ENCODE measurements at regions not wholly inside any gene's neighbourhood (a gene's known extent, or its start where the extent isn't known, plus 50 kb on each side); places are given as distances from the start of the nearest gene placed in this dataset.

DNA sequence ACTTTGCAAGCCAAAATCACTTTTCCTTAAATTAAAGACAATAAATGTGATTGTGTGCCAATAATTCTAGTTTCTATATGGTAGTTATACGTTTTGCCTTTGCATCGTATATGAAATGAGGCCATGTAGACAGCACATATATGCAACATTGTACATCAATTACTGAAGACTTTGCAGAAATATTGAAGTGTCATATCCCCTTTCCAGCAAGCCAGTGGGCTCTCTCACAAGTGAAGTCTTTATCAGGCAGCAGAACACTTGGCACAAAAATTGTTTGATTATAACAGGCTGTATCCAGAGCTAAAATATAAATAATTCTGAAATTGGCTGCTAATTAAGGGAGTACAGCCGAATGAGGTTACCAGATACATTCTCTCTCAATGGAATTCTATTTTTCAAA is 588.6 kb upstream of the SEMA3D start:
- no peak overlapping the region for H3K4me3 ChIP-seq (ENCODE audit: low read depth in 1 of 2, low read length in 2 of 2)
- ATAC-seq (ENCODE audit: insufficient read depth, low read depth), result no peak
- H4K20me1 ChIP-seq (ENCODE audit: insufficient read depth, low read length), result no peaks in the 10 kb centered on the region
- H3K36me3 ChIP-seq (ENCODE audit: insufficient read depth, low read length), result no peaks in the 10 kb centered on the region
- no peaks in the 10 kb centered on the region for H3K9me3 ChIP-seq (ENCODE audit: insufficient read depth, low read length, severe bottlenecking)
- TF ChIP-seq EZH2 (IDR thresholded peaks at IDR 0.05; ENCODE audit: borderline replicate concordance, low read depth, low read length, severe bottlenecking), result no peak
- TF ChIP-seq, protein P1, sequence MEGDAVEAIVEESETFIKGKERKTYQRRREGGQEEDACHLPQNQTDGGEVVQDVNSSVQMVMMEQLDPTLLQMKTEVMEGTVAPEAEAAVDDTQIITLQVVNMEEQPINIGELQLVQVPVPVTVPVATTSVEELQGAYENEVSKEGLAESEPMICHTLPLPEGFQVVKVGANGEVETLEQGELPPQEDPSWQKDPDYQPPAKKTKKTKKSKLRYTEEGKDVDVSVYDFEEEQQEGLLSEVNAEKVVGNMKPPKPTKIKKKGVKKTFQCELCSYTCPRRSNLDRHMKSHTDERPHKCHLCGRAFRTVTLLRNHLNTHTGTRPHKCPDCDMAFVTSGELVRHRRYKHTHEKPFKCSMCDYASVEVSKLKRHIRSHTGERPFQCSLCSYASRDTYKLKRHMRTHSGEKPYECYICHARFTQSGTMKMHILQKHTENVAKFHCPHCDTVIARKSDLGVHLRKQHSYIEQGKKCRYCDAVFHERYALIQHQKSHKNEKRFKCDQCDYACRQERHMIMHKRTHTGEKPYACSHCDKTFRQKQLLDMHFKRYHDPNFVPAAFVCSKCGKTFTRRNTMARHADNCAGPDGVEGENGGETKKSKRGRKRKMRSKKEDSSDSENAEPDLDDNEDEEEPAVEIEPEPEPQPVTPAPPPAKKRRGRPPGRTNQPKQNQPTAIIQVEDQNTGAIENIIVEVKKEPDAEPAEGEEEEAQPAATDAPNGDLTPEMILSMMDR (IDR thresholded peaks at IDR 0.05; ENCODE audit: borderline replicate concordance, extremely low read depth, low read length, poor library complexity, severe bottlenecking), result no peak
- H3K27ac ChIP-seq (ENCODE audit: low read length), result no peak overlapping the region
- no peaks in the 10 kb centered on the region for H3K4me1 ChIP-seq (ENCODE audit: insufficient read depth, low read length)
- H2AFZ ChIP-seq (ENCODE audit: low read depth, low read length), result no peak overlapping the region
- no peaks in the 10 kb centered on the region for H3K79me2 ChIP-seq (ENCODE audit: insufficient read depth, low read length)
- no peak overlapping the region for H3K9ac ChIP-seq (ENCODE audit: low read depth, low read length)
- H3K27me3 ChIP-seq (ENCODE audit: insufficient read depth, low read length, poor library complexity), result no peaks in the 10 kb centered on the region
- H3K4me2 ChIP-seq (ENCODE audit: insufficient read depth, low read length), result no peak overlapping the region
- no peak for DNase-seq

DNA sequence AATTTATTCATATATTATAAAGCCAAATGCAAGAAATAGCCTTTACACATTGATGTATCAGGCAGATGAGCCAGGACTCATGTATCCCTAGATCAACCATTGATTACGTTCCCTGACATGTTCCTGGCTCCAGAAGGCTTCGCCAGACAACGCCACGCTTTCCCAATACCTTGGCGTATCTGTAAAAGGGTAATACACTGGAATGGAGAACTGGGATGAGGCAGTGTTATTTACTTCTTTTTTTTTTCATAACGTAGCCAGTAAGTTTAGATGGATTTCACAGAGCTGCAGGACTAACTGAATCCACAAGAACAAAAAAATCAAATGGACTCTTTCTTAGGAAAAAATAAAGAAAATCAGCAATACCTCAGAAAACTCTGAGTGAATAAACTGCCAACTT is 588.1 kb upstream of the SEMA3D start:
- Histone ChIP-seq H4K20me1 (ENCODE audit: insufficient read depth, low read length) (no peaks in the 10 kb centered on the region), H2AFZ (ENCODE audit: low read depth, low read length) (no peak overlapping the region), H3K4me1 (ENCODE audit: insufficient read depth, low read length) (no peaks in the 10 kb centered on the region)

DNA sequence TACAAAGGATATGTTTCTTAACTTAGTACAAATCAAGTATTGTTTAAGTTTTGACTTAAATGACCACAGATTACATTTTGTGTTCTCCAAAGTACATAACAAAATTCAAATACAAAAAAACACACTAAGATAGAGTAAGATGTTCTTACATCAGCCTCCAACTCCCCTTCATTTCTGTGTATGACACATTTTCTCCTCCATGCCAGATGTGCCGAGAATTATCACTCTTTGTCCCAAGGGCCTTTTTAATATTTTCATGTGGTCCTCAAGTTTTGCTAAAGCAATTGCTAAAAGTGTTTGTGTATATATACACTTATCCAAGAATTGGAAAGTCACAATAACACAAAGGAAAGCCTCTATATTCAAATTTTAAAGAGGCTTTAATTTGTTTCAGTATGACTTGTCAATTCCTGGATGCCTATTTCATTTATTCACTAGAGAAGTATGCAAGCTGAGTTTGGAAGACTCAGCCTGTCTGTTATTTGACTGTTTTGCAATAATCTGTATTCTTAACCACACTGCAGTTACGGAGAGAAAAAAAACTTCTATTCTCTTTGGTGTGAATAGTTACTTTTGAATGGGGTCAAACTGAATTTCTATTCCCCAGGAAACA is 586.4 kb upstream of the SEMA3D start:
- Histone ChIP-seq H3K36me3 (ENCODE audit: insufficient read depth, low read length) (no peaks in the 10 kb centered on the region), H3K4me3 (ENCODE audit: low read depth in 1 of 2, low read length in 2 of 2) (no peak overlapping the region), H3K27me3 (ENCODE audit: insufficient read depth, low read length, poor library complexity) (no peaks in the 10 kb centered on the region), H2AFZ (ENCODE audit: low read depth, low read length) (no peak overlapping the region), H3K4me1 (ENCODE audit: insufficient read depth, low read length) (no peaks in the 10 kb centered on the region), H3K4me2 (ENCODE audit: insufficient read depth, low read length) (no peak overlapping the region), H3K9me3 (ENCODE audit: insufficient read depth, low read length, severe bottlenecking) (no peaks in the 10 kb centered on the region), H3K27ac (ENCODE audit: low read length) (no peak overlapping the region), H3K9ac (ENCODE audit: low read depth, low read length) (no peak overlapping the region), H3K79me2 (ENCODE audit: insufficient read depth, low read length) (no peaks in the 10 kb centered on the region), H4K20me1 (ENCODE audit: insufficient read depth, low read length) (no peaks in the 10 kb centered on the region)
- no peak for TF ChIP-seq EZH2 (IDR thresholded peaks at IDR 0.05; ENCODE audit: borderline replicate concordance, low read depth, low read length, severe bottlenecking)
- TF ChIP-seq, protein P1 (IDR thresholded peaks at IDR 0.05; ENCODE audit: borderline replicate concordance, extremely low read depth, low read length, poor library complexity, severe bottlenecking), result no peak
- ATAC-seq (ENCODE audit: insufficient read depth, low read depth) (no peak), DNase-seq (no peak)

More for the DNA sequence above, 588.1 kb upstream of the SEMA3D start:
- Histone ChIP-seq H3K9ac (ENCODE audit: low read depth, low read length) (no peak overlapping the region), H3K27me3 (ENCODE audit: insufficient read depth, low read length, poor library complexity) (no peaks in the 10 kb centered on the region), H3K4me2 (ENCODE audit: insufficient read depth, low read length) (no peak overlapping the region), H3K9me3 (ENCODE audit: insufficient read depth, low read length, severe bottlenecking) (no peaks in the 10 kb centered on the region), H3K27ac (ENCODE audit: low read length) (no peak overlapping the region), H3K79me2 (ENCODE audit: insufficient read depth, low read length) (no peaks in the 10 kb centered on the region), H3K36me3 (ENCODE audit: insufficient read depth, low read length) (no peaks in the 10 kb centered on the region), H3K4me3 (ENCODE audit: low read depth in 1 of 2, low read length in 2 of 2) (no peak overlapping the region)
- no peak for DNase-seq
- no peak for TF ChIP-seq EZH2 (IDR thresholded peaks at IDR 0.05; ENCODE audit: borderline replicate concordance, low read depth, low read length, severe bottlenecking)
- TF ChIP-seq, protein P1 (IDR thresholded peaks at IDR 0.05; ENCODE audit: borderline replicate concordance, extremely low read depth, low read length, poor library complexity, severe bottlenecking), result no peak
- ATAC-seq (ENCODE audit: insufficient read depth, low read depth), result no peak
